ENCODE measurements at regions not wholly inside any gene's neighbourhood (a gene's known extent, or its start where the extent isn't known, plus 50 kb on each side); places are given as distances from the start of the nearest gene placed in this dataset.

DNA sequence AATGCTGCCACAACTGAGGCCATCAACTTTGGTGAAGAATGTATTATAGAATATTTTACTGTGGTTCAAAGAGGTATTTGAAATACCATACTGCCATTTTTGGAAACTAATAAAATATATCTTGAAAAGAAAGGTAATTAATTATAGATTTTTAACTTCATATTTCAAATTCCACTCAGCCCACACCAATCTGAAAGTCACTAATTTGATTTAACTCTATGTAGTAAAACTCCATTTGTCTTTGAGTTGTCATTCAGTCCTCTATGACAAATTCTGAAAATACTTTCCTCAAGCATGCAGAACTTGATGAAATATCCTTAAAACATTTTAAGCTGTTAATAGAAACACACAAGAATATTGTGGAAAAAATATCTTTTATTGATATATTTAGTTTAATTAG is 1196.7 kb upstream of the CITED2 start:
- no peak for DNase-seq (ENCODE audit: low read depth in 2 of 3, low spot score in 1 of 3)

DNA sequence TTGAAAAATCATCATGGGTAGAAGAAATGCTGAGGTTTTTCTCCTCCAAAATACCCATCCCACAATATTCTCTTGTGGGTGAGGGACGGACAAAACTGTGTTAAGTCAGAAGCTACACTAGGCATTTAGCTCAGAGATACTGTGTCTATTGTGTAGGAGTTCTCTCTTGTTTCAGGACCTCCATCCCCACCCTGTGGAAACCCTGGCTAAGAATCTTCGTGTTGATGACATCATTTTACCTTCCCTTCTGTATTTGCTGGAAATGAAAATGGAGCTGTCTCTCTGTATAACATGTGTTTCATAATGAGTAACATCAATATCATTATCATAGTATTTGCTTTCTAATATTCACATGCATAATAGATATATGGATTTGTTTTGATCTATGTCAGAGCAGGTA is 1193.0 kb upstream of the CITED2 start:
- no peak for DNase-seq (ENCODE audit: low read depth in 2 of 3, low spot score in 1 of 3)

DNA sequence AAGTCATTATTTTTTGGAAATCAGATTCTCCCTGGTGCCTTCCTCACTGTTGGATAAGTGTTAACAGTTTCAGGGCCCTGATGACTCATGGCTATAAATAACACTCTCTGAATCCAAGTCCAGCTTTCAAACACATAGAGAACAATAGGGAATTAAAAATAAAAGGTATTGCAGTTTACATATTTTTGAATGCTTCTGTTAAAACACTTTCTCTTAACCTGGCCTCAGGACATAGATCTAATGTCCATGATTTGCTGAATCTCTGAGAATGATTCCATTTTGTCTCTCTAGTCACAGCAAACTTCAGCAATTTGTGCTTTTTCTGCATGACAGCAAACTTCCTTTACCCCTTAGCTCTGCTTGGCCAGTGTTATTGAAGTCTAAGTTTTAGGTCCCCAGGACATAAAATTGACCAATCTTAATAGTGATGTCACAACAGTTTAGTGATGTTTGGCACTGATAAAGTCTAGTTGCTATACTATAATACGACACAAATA is 1192.4 kb upstream of the CITED2 start:
- no peak for DNase-seq (ENCODE audit: low read depth in 2 of 3, low spot score in 1 of 3)

DNA sequence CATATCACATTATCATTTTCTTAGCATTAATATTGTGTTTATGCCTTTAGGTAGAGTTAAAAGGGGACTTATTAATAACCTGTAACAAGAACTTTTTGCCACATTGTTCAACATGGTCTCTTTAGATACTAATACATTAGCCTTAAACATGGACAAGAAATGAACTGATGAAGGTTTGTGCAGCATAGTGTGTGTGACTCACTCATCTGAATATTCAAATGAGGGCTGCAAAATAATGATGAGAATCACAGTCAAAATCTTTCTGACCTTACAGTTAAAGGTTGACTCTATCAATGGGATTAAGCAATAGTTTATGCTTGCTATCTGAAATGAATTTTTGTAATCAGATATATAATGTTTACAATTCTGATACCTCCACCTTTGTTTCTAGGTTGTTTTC is 1189.3 kb upstream of the CITED2 start:
- DNase-seq (ENCODE audit: low read depth in 2 of 3, low spot score in 1 of 3) = no peak

DNA sequence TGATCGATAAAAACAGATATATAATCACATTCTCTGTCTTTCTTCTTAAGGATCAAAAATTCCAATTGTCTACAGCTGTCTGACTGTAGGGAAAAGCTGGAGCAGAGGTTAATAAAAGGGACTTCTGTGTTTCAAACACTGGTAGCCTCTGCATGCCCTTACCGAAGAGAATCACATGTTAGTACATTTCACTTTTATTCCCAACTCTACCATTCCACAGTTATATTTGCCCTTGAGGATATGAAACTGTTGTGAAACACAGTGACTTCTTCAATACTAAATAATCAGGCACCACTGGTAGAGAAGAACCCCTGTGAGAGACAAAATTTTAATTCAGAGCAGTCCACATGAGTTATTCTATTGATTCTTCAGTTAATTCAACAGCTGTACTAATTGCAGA is 1187.3 kb upstream of the CITED2 start:
- no peak for DNase-seq (ENCODE audit: low read depth in 2 of 3, low spot score in 1 of 3)

DNA sequence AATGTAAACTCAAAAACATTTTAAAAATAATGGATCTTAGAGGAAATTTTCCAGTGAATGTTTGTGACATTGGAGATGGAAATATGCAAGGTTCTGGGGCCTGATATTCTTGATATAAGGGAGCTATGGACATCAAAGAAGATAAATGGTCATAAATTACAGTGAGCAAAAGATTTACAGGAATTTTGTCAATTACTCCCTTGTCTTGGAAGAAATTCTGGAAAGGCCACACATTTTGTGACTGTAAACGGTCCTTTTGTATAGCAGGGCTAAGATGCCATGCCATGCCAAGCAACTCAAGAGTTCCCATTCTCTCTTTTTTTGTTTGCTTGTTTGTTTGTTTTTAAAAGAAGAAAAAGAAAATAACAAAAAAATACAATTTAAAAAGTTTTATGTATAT is 1186.2 kb upstream of the CITED2 start:
- DNase-seq (ENCODE audit: low read depth in 2 of 3, low spot score in 1 of 3) = no peak

DNA sequence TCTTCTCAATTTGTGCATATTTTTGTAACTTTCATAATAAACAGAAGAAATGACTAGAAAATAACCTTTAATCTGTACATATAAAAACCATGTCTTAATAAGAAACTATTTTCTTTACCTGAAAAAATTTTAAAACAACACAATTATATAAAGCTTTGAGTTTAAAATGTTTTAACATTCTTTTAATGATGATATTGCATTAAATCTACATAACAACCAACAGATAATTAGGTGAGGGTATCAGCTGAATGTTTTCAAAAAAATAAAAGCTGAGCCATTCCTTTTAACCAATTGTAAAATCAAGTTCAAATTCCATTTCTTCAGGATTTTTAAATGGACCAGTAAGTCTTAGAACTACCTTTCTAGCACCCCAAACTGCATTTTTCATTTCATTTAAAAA is 1185.0 kb upstream of the CITED2 start:
- DNase-seq (ENCODE audit: low read depth in 2 of 3, low spot score in 1 of 3) = no peak

DNA sequence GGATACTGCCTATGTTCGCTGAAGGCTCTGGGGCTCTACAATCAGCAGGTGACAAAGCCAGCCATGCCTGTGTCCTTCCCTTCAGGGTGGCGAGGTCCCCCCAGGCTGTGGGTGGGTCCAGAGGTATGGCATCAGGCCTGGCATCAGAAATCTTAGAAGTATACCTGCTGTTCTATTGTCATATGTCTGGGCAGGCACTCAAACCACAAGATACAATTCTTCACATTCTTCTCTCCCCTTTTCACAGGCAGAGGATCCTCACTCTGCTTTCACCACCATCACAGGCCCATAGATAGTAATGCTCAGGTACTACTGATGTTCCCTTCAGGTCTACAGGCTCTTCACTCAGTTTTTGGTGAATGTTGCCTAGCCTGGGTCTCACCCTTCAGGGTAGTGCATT is 1180.0 kb upstream of the CITED2 start:
- no peak for DNase-seq (ENCODE audit: low read depth in 2 of 3, low spot score in 1 of 3)

DNA sequence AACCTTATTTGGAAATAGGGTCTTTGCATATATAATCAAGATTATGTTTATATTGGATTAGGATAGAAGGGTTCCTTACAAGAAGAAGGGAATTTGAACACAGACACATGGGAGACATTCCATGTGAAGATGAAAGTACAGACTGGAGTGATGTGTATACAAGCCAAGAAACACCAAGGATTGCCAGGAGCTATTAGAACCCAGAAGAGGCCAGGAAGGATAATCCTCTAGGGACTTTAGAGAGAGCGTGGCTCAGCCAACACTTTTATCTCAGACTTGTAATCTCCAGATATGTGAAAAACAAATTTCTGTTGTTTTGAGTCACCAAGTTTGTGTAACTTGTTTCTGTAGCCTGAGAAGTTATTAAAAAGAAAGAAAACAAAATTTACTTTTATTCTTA is 1173.9 kb upstream of the CITED2 start:
- no peak for DNase-seq (ENCODE audit: low read depth in 2 of 3, low spot score in 1 of 3)

DNA sequence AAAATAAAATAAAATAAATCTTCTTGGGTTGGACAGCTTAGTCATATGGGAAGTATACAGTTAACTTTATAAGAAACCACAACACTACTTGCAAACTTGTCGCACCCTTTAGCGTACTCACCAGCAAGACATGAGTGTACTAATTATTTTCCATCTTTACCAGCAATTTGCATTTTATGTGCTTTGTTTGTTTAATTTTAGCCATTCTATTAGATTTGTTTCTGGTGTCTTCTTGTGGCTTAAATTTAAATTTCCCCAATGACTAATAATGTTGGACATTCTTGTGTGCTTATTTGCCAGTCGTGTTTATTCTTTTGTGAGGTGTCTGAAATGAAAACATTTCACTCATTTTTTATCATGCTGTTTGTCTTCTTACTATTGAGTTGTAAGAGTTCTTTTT is 1172.2 kb upstream of the CITED2 start:
- DNase-seq (ENCODE audit: low read depth in 2 of 3, low spot score in 1 of 3) = no peak

DNA sequence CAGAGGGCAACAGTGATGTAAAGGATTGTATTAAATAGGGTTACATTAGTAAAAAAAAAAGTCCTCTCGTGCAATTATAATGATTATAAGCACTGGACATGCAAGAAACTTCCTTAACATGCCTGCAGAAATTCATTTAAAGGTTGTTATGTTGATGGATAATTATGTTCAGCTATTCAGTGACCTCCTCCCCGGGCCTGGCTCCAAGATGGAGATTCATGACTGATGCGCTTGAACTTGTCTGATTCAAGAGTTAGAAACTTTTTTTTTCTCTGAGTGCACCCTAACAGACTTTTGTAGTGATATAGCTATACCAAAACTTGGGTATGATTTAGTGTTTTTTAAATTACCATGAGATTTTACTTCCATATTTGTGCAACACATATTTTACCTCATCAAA is 1170.0 kb upstream of the CITED2 start:
- DNase-seq (ENCODE audit: low read depth in 2 of 3, low spot score in 1 of 3) = no peak

DNA sequence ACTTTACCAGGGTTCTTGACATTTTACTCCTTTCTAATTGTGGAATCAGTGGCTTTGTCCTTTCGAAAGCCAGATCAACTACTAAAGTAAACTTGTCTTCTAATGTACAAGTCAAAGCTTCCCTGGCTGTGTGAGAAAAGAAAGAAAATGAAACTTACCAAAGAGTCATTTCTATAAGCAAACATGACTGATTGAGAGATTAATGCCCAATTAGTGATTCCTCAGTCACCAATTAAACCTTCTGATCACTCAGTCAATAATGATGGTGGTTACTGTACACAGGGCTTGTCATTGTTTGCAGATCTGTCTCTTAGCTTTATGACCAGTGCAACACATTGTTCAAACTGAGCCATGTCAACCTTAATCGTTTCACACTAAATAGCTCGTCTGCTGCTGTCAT is 1168.4 kb upstream of the CITED2 start:
- no peak for DNase-seq (ENCODE audit: low read depth in 2 of 3, low spot score in 1 of 3)

DNA sequence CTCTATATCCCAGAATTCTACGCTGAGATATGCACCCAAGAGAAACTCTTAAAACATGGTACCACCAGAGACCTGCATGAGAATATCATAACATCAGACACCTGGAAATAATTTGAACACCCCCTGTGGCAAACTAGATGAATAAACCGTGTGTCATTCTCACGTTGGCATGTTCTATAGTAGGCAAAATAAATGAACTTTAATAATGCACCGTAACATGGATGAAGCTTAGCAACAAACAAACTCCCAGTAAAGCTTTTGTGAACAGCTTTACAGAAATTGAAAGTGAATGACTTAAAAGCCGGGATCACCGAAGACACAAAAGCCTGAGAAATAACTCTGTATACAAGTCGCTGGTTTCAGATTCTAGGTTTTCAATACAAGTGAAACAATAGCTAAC is 1166.8 kb upstream of the CITED2 start:
- DNase-seq (ENCODE audit: low read depth in 2 of 3, low spot score in 1 of 3) = no peak

DNA sequence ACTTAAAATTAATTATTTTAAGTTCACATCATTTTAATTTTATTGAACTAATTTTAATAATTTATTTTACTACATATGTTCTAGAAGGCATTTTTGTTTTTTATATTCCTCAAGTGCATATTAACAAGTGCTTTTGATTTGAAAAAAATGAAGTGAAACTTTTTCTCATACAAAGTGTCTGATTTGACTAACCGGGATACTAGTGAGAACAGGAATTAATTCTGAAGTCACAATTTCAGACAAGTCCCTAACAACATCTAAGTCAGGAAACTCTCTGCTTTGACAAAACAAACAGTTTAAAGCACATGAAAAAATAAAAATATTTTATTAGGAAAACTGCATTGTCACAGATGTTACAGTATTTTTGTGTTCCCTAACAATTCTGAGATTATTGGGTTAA is 1166.3 kb upstream of the CITED2 start:
- no peak for DNase-seq (ENCODE audit: low read depth in 2 of 3, low spot score in 1 of 3)

DNA sequence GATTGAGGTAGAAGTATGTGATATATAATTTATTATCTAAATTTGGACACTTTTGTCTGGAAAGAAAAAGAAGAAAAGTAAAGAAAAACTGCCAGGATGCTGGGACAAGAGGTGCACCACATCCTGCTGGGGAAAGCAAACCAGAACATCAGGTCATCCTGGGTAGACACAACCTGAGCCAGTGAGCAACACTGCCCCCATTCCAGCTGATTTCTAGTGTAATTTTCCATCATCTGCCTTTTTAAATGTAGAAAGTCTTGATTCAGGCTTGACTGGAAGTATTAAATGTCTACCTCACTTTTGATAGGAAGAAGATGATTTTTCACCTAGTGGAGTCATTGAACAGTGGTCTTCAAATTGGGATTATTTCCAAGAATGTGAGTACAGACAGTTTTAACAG is 1164.5 kb upstream of the CITED2 start:
- DNase-seq (ENCODE audit: low read depth in 2 of 3, low spot score in 1 of 3) = no peak

DNA sequence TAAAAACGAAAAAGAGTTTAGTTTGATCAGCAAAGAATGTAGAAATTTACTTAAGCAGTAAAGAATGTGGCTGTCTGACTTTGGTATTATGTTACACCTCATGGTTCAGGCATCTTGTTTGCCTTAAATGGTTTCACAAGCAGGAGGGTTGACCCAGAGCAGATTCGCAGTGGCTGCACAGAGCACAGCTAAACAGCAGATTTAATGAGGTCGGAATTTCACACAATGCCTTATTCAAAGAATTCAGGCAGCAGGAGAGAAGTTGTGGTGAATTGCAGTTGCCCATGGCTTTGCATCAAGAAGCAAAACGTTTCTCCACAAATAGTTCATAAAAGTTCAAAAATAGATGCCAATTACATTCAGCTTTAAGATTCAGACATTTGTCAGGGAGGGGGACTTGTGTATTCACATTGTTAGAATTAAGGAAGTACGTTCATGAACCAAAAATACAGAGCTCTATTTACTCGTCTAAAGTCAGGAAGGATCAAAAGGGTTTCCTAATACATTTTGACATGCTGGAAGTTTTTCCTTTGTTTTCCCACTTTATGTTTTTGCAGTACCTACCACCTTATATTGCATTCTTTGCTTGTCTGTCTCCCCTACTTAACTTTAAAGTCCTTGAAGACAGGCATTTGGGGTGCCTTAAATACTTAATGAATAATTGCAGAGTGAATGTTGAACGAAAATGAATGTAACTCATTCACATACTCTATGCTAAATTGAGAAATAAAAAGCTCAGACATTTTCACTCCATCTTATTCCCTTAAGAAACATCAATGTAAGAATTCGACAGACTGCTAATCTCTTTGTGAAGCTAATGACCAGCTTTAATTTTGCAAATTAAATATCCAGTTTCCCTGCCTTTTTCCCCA is 1163.6 kb upstream of the CITED2 start:
- DNase-seq (ENCODE audit: low read depth in 2 of 3, low spot score in 1 of 3) = no peak

DNA sequence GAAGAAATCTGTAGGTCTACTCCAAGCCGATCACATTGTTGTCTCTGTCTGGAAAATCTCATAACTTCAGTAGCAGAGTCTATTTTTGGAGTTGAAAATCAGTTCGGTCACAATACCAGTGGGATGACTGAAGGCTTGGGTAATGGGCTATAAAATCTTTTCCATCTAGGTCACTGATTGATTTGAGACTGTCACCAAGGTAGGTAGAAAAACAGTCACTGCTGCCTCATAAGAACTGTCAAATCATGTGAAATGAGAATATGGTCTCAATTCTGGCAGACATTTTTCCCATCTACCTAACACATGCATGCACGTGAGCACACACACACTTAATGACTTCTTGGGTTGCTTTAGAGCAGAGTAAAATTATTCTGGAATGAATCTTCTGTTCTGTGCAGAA is 1162.8 kb upstream of the CITED2 start:
- DNase-seq (ENCODE audit: low read depth in 2 of 3, low spot score in 1 of 3) = no peak

DNA sequence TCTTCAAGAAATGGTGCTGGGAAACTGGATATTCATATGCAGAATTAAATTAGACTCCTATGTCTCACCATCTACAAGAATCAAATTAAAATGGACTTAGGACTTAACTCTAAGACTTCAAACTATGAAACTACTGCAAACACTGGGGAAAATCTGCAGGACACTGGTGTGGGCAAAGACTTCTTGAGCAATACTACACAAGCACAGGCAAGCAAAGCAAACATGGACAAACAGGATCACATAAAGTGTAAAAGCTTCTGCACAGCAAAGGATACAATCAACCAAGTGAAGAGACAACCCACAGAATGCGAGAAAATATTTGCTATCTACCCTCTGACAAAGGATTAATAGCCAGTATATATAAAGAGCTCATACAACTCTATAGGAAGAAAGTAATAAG is 1161.1 kb upstream of the CITED2 start:
- no peak for DNase-seq (ENCODE audit: low read depth in 2 of 3, low spot score in 1 of 3)

DNA sequence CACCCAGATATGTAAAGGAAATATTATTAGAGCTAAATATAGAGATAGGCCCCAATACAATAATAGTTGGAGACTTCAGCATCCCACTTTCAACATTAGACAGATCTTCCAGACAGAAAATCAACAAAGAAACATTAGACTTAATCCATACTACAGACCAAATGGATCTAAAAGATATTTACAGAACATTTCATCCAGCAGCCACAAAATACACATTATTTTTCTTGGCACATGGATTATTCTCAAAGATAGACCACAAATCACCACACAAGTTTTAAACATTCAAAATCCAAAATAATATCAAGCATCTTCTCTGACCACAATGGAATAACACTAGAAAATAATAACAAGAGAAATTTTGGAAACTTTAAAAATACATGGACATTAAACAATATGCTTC is 1159.1 kb upstream of the CITED2 start:
- DNase-seq (ENCODE audit: low read depth in 2 of 3, low spot score in 1 of 3) = no peak

DNA sequence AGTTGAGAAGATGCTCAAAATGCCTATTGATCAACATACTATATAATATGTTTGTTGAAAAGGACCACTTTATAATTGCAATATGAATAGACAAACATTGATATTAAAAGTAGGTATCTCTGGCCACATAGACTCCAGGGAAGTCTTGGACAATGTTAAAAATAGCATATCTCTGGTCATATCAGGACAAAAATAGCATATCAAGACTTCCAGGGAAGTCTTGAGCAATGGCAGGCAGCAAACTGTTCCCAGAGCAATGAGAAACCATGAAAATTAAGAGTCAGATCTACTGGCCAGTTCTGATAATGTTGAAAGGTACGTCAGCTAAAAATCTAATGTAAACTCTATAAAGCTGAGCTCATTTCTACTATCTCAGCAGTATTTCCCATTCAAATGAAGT is 1130.3 kb upstream of the CITED2 start:
- DNase-seq (ENCODE audit: low read depth in 2 of 3, low spot score in 1 of 3) = no peak

DNA sequence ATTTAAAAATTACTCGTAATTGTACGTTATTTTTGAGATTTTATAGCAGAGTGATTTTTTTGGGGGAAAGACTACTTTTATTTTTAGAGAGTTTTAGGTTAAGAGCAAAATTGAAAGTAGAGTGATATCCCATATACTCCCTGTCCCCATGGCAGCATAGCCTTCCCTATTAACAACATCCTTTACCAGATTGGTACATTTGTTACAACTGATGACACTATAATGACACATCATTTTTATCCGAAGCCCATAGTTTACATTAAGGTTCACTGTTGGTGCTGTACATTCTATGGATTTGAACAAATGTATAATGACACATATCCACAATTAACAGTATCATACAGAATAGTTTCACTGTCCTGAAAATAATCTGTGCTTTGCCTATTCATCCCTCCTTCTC is 1126.4 kb upstream of the CITED2 start:
- no peak for DNase-seq (ENCODE audit: low read depth in 2 of 3, low spot score in 1 of 3)

DNA sequence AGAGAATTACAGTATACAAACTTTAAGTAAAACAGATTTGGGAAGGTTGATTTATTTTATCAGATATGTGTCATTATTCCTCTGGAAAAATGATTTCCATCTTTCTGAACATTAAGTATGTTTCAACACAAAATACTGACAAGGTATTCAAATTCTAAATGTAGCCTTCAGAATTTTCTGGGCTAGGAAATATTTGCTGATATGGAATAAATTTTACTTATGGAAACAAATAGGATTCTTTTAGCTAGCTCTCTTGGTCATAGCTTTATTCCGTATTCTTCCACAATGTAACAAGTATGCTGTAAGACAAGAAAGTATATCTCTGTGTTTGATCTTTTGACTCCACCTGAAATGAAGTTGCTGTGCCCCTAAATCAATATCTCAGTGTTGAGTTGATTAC is 1125.2 kb upstream of the CITED2 start:
- no peak for DNase-seq (ENCODE audit: low read depth in 2 of 3, low spot score in 1 of 3)

Measured in stimulated activated CD4-positive, alpha-beta T cell treated with anti-CD3 and anti-CD28 coated beads, Interleukin-12 subunit alpha, Interleukin-12 subunit beta, amount 100 ng/mL, for 48 hours (primary cell).